ENCODE measurements at regions not wholly inside any gene's neighbourhood (a gene's known extent, or its start where the extent isn't known, plus 50 kb on each side); places are given as distances from the start of the nearest gene placed in this dataset.

DNA sequence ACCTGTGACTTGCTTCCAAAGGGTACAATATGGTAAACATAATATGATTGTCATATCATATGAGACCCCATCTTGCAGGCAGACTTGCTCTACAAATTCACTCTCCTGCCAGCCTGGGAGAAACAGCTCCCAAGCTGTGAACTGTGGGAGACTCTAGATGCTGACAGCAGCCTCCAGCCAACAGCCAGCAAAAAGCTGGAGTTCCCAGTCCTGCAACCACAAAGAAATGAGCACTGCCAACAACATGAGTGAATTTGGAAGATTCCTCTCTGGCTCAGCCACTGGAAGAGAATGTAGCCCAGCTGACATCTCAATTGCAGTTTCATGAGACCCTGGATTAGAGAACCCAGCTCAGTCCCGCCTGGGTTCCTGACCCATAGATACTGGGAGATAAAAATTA is 145.4 kb downstream of the QDPR start:
- TF ChIP-seq, protein P1, sequence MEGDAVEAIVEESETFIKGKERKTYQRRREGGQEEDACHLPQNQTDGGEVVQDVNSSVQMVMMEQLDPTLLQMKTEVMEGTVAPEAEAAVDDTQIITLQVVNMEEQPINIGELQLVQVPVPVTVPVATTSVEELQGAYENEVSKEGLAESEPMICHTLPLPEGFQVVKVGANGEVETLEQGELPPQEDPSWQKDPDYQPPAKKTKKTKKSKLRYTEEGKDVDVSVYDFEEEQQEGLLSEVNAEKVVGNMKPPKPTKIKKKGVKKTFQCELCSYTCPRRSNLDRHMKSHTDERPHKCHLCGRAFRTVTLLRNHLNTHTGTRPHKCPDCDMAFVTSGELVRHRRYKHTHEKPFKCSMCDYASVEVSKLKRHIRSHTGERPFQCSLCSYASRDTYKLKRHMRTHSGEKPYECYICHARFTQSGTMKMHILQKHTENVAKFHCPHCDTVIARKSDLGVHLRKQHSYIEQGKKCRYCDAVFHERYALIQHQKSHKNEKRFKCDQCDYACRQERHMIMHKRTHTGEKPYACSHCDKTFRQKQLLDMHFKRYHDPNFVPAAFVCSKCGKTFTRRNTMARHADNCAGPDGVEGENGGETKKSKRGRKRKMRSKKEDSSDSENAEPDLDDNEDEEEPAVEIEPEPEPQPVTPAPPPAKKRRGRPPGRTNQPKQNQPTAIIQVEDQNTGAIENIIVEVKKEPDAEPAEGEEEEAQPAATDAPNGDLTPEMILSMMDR (IDR thresholded peaks at IDR 0.05): no peak
- TF ChIP-seq POLR2A (IDR thresholded peaks at IDR 0.05): no peak
